A172 (cell line): ENCODE measurements at regions not wholly inside any gene's neighbourhood (a gene's known extent, or its start where the extent isn't known, plus 50 kb on each side); places are given as distances from the start of the nearest gene placed in this dataset.

Experiments
- DNase-seq: peaks from one replicate; pipeline ENCODE4 v3.0.0-alpha.2; 2015; ENCODE audit warnings: low spot score

DNA sequence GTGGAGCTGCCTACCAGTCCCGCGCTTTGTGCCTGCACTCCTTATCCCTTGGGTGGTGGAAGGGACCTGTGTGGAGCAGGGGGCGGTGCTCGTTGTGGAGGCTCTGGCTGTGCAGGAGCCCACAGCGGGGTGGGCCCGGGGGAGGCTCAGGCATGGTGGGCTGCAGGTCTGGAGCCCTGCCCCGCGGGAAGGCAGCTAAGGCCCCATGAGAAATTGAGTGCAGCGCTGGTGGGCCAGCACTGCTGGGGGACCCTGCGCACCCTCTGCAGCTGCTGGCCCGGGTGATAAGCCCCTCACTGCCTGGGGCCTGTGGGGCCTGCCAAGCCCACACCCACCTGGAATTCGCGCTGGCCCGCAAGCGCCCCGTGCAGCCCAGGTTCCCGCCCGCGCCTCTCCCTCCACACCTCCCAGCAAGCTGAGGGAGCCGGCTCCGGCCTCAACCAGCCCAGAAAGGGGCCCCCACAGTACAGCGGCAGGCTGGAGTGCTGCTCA, 859.6 kb upstream of the KCND2 start:
- no peak for DNase-seq

DNA sequence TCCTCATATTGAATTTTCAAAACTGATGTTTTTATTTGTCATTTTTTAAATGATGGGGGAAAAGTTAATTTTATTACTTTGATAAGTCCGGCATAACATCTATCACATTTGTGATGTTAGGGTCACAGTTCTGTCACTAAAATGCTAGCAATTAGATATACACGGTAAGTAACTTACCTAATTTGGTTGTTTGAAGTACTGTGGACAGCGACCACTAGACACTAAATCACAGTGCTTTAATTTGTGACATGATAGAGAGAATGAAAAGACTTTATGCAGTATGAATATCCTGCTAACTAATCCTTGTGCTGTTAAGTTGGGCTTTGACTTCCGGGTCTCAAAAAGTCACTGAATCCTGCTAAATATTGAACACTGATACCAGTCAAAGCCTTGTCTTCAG, 857.3 kb upstream of the KCND2 start:
- peak; percentile 4 for DNase-seq

DNA sequence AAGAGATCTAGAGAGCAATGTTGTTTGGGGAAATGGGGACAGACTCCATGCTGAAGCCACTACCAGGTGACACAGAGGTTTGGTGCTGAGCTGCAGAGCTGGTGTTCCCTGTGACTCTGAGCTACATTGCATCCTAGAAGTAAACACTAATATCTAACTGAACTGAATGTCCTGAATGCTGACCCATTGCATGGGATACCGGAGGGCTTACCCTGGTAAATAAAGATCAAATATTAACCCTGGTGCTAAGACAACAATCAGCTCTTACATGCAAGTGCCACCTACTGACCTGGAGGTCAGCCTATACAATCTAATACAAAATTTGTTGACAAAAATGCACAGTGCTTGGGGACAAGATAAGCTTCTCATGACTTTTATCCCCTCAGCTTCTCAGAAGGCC, 851.3 kb upstream of the KCND2 start:
- DNase-seq: no peak

DNA sequence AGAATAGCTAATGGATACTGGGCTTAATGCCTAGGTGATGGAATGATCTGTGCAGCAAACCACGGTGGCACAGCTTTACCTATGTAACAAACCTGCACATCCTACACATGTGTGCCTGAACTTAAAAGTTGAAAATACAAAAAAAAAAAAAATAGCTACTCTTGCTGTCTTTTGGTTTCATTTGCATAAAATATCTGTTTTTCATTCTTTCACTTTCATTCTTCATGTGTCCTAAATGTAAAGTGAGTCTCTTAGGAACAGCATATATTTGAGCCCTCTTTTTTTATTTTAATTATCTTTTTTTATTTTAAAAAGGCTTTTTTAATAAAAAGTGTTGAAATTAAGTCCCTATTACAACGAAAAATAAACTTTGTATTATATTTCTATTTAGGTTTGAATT, 836.1 kb upstream of the KCND2 start:
- no peak for DNase-seq

DNA sequence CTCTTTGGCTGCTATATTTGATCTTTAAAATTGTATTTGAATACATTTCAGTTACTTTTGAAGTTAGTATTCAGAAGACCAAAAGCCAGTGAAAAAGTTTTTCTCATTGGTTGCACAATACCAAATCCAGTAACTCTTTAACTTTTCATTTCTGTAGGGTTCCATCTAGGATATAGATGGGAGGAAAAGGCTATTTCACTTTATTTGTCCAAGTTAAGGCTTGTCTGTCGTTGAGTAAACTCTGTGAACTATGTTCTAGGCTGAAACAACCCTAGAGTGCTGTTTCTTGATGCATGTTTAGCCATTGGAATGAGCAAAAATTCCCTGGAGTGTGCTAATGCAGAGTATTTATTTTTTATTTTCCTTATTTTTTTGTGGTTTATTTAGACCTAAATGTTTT, 834.7 kb upstream of the KCND2 start:
- no peak for DNase-seq

DNA sequence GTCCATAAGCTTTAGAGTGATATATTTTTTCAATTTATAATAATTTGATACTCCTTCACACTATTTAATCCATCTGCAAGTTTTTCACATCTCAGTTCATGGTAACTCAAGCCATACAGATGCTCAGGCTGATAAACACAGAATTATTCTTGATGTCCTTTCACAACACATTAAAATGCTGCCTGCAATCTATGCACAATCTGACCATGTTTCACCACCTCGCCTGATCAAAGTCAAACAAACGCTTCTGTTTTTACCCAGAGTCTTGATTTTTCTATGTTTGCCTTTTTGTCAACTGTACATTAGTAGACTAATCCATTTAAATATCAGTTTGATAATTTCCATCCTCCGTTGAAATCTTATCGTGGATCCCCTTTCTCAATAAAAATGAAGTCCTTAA, 833.8 kb upstream of the KCND2 start:
- DNase-seq: no peak

DNA sequence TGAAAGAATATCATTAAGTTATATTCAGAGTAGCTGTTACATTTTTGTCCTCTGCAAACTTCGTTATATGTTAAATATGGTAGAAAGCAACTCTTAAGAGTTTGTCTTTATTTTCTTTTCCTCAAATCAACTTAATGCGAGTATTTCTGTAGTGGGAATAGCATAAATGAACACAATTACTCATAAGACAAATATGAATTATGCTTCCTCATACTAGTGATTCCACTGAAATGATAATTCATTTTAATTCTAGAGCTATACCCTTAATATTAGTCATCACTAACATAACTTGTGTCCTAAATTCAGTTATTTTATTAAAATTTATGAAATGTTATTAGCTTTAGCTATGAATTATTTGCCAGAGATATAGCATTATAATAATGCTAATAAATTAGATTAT, 820.6 kb upstream of the KCND2 start:
- DNase-seq: no peak

DNA sequence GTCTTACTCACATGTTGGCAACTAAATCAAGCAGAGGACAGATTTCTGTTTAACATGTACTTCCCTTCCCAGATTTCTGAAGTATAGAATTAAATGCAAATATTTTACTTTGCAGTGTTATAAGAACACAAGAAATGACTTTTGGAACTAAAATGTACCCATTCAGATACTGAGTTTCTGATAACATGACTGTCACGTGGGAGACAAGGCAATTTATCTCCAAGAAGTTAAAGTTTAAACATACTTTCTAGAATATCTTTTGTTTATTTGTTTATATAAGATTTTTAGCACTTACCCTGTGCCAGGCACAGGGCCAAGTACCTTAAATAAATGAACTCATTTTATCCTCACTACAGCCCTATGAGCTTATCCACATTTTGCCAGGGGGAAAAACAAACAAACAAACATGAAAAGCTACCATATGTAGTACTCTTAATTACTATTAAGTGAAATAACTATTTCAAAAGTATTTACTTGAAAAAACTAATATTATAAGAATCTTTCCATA, 807.1 kb upstream of the KCND2 start:
- no peak for DNase-seq

DNA sequence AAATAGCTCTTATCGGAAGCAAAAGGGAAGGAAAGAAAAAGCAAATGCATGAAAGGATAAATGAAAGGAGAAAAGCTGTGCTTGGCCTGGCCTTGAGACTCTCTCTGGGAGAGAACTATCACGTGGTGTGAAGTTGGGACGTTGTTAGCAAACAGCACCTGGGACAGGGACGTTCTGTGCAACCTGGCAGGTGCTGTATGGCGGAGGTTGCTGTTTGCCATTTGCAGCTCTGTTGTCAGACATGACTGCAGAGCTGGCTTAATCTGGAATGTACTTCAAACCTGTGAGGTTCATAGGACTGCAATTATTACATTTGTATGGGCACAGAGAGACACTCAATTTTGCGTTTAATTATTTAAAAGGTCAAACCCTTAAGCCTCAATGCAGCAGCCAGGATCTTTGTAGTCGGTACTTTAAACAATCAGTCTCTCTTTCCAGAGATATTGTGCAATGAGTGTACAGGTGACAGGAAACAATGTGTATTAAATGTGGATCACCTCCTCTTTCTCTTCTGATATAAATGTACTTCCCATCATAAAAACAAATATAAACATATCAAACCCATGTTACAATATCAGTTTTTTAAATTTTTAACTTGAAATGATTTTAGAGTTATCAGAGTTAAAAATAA, 800.5 kb upstream of the KCND2 start:
- no peak for DNase-seq

DNA sequence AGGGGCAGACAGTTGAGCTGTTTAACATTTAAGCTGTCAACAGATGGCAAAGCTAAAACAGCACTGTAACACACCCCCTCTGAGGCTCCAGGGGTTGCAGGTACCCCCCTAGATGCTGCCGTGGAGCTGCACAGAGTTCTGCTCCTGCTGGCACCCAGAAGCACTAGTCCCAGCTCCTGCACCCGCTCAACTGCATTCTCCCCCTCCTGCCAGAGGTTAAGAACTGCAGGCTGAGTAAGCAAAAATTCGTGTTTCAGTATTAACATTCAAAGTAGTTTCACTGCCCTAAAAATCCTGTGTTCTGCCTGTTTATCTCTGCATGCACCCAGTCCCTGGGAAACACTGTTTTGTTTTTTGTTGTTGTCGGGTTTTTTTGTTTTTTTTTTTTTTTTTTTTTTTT, 790.8 kb upstream of the KCND2 start:
- peak; percentile 40 for DNase-seq

DNA sequence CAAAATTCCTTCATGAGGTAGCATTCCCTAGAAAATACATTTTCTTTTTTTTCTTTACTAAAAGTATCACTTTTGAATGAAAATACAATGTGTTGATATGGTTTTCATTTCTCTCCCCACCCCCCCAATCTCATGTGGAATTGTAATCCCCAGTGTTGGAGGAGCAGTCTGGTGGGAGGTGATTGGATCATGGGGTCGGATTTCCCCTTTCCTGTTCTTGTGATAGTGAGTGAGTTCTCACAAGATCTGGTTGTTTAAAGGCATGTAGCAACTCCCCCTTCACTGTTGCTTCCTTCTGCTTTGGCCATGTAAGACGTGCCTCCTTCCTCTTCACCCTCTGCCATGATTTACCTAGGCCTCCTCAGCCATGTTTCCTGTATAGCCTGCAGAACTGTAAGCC, 790.3 kb upstream of the KCND2 start:
- DNase-seq: no peak

DNA sequence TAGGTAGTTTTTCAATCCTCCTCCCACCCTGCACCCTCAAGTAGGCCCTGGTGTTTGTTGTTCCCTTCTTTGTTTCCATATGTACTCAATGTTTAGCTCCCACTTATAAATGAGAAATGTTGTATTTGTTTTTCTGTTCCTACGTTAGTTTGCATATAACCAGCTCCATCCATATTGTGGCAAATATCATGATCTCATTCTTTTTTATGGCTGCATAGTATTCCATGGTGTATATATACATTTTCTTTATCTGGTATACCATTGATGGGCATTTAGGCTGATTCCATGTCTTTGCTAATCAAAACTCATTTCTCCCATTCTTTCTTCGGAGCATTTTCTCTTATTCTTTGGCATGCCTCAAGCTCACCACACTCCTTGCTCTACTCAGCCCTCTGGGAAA, 789.6 kb upstream of the KCND2 start:
- DNase-seq: no peak

DNA sequence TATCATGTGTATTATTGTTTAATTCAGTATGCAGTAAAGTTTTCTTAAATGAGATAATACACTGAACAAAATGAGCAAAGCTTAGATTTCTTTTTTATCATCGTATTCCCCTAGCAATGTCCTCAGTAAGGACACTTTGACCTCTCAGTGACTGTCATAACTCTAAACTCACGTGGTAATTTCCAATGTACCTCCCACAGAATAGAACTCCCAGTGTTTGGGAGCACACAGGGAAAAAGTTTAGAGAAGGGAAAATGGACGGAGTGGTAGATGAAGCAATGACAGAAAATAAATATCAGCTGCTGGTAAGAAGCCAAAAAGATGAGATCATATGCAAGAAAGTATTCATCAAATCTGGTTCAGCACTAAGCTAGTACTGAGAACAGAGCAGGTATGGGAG, 758.6 kb upstream of the KCND2 start:
- DNase-seq: no peak

DNA sequence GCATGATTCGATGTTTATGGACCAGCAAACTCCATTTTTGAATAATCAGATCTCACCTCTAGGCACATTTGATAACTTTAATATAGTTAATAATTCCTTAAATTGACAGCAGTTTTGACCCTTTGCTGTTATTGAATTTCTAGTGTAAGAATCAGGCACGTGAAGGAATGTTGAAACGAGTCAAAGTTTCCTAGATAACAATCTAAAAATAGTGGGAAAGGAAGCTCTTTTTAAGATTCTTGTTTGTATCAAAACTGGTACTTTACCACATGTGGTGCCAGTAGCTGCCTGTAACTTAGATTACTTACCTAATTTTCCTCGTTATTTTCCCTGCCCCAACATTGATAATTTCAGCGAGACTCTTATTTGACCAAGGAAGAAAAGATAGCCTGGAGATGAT, 757.8 kb upstream of the KCND2 start:
- no peak for DNase-seq

DNA sequence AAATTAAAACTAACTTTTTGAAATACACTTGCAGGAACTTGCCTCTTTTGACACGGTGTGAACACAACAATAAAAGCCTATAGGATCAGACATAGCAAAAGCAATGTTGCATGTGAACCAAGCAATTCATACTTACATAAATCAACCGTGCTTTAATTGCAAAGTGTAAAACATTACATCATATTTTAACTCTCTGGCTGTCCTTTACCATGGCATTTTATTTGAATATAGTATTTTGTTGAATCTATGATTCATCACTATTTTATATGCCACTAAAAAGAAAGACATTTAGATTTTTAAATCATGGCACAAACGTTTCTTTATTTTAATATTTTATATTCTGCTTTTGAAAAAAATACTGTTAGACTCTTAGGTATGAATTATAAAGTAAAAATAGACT, 757.0 kb upstream of the KCND2 start:
- DNase-seq: no peak

DNA sequence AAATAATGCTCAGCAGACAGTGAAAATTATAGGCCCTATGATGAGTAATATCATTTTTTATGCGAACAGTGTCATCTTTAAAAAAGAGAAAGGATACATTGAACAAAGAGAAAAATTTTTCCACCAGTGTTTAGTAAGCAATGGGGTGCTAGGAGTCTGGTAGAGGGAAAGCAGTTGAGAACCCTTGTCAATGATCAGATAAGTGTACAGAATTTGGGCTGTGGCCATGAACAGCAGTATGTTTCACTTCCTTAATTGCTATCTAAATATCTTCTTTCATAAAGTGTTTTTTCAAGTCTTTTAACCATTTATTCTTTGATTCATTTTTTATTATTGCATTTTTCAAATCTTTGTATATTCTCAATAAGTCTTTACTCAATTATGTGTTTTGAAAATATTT, 750.7 kb upstream of the KCND2 start:
- no peak for DNase-seq

DNA sequence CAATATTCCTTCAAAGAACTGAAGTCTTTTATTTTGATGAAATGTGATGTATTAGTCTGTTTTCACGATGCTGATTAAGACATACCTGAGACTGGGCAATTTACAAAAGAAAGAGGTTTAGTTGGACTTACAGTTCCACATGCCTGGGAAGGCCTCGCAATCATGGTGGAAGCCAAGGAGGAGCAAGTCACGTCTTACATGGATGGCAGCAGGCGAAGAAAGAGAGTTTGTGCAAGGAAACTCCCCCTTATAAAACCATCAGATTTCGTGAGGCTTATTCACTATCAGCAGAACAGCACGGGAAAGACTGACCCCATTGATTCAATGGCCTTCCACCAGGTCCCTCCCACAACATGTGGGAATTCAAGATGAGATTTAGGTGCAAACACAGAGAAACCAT, 750.3 kb upstream of the KCND2 start:
- no peak for DNase-seq

DNA sequence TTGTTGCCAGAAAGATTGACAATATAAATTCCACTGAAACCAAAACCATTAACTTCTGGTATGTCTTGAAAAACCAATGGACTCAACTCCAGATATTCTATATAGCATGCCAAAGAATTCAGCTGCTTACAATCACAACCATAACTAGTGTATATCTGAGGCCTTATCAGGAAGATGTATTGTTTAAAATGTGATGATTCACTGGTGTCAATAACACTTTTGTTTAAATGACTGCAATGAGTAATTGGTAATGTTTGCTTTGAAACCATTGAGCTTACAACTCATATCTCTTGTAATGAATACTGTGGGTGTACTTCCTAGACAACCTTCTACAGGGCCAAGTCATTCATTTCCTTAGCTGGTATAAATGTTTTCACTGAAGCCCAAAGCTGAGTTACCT, 727.9 kb upstream of the KCND2 start:
- peak; percentile 32 for DNase-seq

DNA sequence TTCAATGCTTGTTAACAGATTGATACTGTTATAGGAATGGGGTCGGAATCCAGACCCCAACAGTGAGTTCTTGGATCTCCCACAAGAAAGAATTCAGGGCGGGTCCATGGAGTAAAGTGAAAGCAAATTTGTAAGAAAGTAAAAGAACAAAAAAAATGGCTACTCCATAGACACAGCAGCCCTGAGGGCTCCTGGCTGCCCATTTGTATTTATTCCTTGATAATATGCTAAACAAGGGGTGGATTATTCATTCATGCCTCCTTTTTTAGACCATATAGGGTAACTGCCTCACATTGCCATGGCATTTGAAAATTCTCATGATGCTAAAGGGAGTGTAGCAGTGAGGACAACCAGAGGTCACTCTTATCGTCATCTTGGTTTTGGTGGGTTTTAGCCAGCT, 717.2 kb upstream of the KCND2 start:
- no peak for DNase-seq

DNA sequence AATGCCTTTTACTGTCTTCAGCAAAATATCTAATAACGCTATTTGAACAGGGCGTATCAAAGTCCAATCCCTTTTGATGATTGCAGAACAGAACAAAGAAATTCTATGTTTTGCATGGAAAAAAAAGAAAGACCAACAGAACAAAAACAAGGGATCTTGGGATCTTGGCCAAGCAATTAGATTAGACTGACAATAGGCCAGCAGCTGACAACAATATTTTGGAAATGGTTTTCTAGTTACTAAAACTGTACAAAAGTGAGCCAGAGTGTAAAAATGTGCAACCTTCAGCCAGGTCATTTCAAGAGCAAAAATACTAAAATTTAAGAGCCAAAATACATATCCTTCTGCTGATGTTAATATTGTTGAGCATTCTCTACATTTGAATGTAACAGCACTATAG, 716.5 kb upstream of the KCND2 start:
- DNase-seq: no peak

DNA sequence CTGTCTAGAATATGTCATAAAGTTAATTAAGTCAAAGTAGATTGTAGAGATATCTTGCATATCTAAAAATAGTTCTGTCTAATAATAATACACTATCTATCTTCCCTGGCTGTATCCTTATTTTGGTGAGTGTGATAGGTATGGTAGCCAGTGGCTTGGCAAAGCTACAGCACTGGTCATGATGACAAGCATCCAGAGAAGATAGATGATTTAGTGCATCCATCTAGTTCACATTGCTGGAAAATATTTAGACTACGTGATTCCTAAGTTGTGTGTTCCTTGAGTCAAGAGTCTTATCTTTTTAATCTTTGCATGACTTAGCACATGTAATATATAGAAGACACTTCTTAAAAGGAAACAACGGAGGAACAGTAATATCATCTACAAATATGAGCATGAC, 711.2 kb upstream of the KCND2 start:
- DNase-seq: no peak

DNA sequence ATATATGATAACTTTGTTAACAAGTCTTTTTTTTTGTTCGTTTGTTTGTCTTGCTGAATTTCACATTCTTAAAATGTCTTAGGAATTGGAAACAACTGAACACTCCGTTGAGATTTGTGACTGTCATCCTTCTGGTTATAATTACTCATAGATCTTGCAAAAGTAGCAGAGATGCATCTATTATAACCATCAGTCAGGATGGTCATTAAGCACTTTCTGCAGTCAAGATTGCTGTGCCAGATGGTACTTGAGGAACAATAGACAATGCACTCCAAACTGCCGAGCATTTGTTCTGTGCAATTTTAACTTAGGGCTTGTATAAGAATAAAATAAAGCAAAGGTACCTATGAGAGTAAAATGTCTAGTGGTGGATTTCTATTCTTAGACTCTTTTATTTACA, 710.1 kb upstream of the KCND2 start:
- no peak for DNase-seq

DNA sequence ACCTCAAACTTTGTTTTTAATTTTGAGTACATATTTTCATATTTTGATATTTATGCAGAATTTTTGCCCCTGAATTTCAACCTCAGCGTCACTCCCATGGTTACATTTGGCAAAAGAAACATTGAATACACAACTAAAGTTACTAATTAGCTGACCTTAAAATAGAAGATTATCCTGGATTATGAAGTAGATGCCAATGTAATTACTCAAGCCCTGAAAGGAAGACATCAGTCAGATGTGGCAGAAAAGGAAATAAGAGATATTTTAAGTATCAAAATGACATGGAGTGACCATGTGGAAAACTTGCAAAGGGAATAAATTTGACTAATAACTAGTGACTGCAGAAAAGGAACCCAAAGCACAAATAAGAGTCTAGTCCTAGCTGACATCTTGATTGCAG, 701.3 kb upstream of the KCND2 start:
- DNase-seq: no peak

DNA sequence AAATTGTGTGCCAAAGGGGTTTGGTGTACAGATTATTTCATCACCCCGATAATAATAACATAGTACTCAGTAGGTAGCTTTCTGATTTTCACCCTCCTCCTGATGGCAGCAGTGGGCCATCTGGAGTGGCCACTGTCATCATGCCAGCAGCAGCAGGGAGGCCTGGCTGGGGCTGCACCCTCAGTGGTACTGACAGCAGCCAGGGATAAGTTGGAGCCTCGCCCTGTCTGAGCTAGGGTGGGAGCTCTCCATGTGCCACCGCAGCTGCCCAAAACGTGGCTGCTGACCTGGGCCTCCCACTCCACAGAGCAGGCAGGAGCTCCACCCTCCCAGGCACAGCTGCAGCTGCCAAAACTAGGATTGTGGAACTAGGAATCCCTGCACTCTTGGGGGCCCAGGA, 700.8 kb upstream of the KCND2 start:
- peak; percentile 20 for DNase-seq
